NB4 (cell line): ENCODE measurements at regions not wholly inside any gene's neighbourhood (a gene's known extent, or its start where the extent isn't known, plus 50 kb on each side); places are given as distances from the start of the nearest gene placed in this dataset.

Experiments
- MYC ChIP-seq: IDR thresholded peaks from 2 replicates; pipeline ENCODE4 v1.6.1; 2011; ENCODE audit warnings: low read depth, low read length
- POLR2A ChIP-seq: IDR thresholded peaks from 2 replicates; pipeline ENCODE4 v1.6.1; 2011; ENCODE audit warnings: mild to moderate bottlenecking; ENCODE audit not compliant: insufficient read length; ENCODE audit errors: extremely low read depth
- TF ChIP-seq, protein P1 (sequence below): IDR thresholded peaks from 2 replicates; pipeline ENCODE4 v1.6.1; 2011; ENCODE audit warnings: low read depth, low read length
- TF ChIP-seq, protein P2 (sequence below): IDR thresholded peaks from one replicate; pipeline ENCODE4 v1.5.1; 2012; ENCODE audit warnings: low read depth, low read length

DNA sequence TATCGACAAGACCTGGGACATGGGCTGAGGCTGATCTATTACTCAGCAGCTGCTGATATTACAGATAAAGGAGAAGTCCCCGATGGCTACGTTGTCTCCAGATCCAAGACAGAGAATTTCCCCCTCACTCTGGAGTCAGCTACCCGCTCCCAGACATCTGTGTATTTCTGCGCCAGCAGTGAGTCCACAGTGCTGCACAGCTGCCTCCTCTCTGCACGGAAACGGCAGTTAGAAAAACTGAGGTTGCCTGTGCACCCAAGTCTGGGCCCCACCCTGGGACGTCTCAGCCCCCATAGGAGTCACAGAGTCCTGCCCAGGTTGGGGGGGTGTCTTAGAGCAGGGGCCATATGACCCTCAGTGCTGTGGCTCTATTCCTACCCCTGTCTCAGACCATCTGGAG, 167.4 kb upstream of the PRSS58 start:
- TF ChIP-seq, protein P1, sequence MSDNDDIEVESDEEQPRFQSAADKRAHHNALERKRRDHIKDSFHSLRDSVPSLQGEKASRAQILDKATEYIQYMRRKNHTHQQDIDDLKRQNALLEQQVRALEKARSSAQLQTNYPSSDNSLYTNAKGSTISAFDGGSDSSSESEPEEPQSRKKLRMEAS: no peak
- TF ChIP-seq, protein P2, sequence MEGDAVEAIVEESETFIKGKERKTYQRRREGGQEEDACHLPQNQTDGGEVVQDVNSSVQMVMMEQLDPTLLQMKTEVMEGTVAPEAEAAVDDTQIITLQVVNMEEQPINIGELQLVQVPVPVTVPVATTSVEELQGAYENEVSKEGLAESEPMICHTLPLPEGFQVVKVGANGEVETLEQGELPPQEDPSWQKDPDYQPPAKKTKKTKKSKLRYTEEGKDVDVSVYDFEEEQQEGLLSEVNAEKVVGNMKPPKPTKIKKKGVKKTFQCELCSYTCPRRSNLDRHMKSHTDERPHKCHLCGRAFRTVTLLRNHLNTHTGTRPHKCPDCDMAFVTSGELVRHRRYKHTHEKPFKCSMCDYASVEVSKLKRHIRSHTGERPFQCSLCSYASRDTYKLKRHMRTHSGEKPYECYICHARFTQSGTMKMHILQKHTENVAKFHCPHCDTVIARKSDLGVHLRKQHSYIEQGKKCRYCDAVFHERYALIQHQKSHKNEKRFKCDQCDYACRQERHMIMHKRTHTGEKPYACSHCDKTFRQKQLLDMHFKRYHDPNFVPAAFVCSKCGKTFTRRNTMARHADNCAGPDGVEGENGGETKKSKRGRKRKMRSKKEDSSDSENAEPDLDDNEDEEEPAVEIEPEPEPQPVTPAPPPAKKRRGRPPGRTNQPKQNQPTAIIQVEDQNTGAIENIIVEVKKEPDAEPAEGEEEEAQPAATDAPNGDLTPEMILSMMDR: no peak
- TF ChIP-seq POLR2A (no peak), MYC (no peak)
